GM12801 (cell line): ENCODE measurements at regions not wholly inside any gene's neighbourhood (a gene's known extent, or its start where the extent isn't known, plus 50 kb on each side); places are given as distances from the start of the nearest gene placed in this dataset.

Experiments
- TF ChIP-seq, protein P1 (sequence below): IDR thresholded peaks from one replicate; pipeline ENCODE4 v1.5.1; 2011; ENCODE audit warnings: control low read depth; ENCODE audit not compliant: insufficient read length; ENCODE audit errors: extremely low read depth

DNA sequence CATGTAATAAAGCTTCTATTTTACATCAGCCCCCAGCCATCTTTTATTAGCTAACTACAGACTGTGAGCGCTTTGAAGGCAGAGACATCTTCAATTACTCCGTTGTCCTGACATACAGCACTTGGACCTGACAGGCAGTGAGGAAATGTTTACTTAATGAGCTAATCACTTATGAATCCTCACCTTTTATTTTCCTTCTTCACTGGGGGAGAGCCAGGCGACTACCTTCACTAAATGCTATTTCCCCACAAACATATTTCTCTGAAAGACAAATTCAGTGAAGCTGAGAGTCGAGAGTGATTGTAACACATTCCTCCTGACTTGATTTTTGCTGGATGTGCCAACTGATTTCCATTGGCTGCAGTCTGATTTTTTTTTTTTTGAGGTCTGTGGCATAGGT lies 192.1 kb upstream of the CLINT1 start:
- TF ChIP-seq, protein P1, sequence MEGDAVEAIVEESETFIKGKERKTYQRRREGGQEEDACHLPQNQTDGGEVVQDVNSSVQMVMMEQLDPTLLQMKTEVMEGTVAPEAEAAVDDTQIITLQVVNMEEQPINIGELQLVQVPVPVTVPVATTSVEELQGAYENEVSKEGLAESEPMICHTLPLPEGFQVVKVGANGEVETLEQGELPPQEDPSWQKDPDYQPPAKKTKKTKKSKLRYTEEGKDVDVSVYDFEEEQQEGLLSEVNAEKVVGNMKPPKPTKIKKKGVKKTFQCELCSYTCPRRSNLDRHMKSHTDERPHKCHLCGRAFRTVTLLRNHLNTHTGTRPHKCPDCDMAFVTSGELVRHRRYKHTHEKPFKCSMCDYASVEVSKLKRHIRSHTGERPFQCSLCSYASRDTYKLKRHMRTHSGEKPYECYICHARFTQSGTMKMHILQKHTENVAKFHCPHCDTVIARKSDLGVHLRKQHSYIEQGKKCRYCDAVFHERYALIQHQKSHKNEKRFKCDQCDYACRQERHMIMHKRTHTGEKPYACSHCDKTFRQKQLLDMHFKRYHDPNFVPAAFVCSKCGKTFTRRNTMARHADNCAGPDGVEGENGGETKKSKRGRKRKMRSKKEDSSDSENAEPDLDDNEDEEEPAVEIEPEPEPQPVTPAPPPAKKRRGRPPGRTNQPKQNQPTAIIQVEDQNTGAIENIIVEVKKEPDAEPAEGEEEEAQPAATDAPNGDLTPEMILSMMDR: no peak

DNA sequence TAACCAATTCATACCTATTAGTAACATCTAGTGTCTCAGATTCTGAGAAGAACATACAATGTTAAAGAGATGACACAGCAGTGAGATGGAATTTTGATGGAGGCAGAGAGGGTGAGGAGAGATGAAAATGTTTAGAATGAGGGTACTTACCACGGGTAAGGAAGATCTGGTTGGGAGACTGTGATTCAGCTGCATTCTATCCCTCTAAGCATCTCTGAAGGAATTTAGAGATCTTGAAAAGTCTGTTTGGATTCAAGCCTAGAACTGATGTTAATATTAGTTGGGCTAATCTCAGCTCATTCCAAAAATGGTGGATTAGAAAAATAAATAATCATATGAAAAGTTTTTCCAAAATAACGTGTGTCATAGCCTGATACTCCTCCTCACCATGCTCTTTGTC lies 191.5 kb upstream of the CLINT1 start:
- TF ChIP-seq, protein P1: no peak

DNA sequence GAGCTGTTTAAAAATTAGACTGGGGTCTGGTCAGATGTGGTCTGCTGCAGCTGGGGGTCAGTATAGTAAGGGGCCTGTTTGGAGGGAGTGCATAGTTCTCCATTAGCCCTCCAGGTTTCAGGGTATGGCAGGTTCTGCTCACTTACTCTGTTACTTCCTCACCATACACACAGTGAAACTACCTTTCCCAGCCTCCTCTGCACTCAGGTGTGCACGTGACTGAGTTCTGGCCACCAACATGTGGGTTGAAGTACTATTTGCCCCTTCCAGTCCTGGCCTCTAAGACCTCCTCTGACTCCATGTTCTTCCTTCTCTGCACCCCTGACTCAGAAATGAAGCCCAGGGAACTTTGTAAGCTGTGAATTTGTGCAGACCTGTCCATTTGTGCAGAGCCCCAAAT lies 190.5 kb upstream of the CLINT1 start:
- TF ChIP-seq, protein P1: no peak

DNA sequence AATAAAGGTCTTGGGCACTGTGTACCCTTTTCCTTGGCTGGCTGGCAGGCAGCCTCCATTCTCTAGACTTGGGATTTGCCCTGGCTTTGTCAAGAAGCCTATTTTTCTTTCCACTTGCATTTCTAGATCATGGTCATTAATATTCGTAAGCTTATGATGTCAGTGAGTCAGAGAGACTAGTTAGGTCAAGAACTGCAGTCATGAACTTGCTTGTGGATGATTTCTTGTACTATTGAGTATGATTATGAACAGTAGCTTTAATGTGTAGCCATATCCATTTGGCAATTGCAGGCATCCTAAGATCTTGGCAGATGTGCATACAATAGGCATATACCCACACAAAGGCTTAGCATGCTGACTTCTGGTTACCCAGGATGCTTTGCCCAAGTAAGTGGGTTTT lies 186.8 kb upstream of the CLINT1 start:
- TF ChIP-seq, protein P1: no peak

DNA sequence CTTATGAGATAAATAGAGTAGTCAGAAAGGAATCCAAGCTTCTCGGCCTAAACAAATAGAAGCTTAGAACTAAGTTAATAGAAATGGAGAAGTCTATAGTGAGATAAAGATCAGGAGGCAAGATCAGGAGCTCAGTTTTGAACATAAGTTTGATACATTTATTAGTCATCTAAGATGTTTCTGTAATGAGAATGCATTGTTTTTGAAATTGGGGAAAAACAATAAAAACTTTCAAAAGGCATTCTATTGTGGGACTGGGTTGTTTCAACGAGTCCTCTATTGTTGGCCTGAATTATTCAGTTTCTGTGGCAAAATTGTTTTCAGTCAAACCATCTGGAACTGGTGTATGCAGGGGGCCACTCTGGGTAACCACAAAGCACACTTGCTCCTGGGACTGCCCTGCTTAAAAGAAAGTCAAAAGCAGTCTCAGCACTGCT lies 181.0 kb upstream of the CLINT1 start:
- TF ChIP-seq, protein P1: no peak

DNA sequence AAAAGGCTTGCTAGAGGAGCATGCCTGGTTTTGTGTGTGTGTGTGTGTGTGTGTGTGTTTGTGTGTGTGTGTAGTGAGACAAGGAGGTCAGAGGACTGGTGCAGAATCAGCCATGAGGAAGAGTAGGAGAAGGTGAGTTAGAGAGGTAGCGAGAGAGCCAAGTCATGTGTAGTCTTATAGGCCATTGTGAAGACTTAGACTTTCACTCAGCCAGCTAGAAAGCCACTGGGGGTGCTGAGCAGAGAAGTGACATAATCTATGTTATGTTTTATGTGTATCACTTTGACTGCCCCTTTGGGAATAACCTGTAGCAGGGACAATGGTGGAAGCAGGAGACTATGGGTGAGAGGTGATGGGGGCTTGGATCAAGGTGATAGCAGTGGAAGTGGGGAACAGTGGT lies 180.5 kb upstream of the CLINT1 start:
- TF ChIP-seq, protein P1: no peak

DNA sequence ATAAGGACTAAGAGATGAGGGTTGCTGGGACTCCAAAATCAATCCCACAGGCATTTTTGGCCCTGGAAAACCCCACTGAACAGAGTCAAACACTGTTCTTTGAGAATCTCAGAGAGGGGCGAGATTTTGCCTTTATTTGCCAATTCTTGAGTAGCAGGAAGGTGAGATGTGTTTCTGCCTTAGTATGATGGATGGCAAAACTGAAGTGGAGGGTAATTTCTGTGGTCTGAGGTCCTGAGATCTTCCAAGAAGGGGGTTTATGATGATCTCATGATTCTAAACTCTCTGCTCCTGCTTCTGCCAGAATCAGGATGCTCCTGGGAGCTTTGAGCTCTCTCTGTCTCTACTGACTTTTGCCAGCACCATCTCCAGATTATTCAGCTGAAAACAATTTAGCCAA lies 174.8 kb upstream of the CLINT1 start:
- TF ChIP-seq, protein P1: no peak

DNA sequence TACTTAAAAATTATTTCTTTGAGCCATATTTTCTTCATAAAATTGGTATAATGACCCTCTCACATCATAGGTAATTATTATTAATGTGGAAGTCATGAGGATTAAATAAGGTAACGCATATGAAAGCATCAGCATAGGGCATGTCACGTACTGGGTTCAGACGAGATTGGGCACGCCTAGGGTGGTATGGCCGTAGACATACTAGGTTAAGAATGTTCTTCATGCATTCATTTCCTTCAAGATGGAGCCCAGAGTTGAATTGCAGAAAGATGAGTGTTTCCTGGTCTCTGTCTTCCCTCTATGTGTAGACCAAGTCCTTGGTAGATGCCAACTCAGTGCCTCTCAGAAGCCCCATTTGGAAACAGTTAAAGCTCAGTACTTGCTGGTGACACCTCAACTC lies 174.1 kb upstream of the CLINT1 start:
- TF ChIP-seq, protein P1: no peak
